Prostate gland (tissue), 2 donors: ENCODE measurements at regions not wholly inside any gene's neighbourhood (a gene's known extent, or its start where the extent isn't known, plus 50 kb on each side); places are given as distances from the start of the nearest gene placed in this dataset.

ENCODE experiments used
- DNase-seq: peaks from one replicate; pipeline ENCODE4 v3.0.0-alpha.2; 2019; ENCODE audit warnings: low spot score
- H3K27ac ChIP-seq, 2 donors: fragments of 200-600 bp; sonication (generic); 2 replicates each; pipeline ENCODE4 v1.5.1; 2017 to 2019
- H3K27me3 ChIP-seq: fragments of 200-600 bp; sonication (generic); replicated peaks from 2 replicates; pipeline ENCODE4 v1.5.1; 2019; ENCODE audit not compliant: insufficient read depth
- H3K36me3 ChIP-seq, 2 donors: fragments of 200-600 bp; sonication (generic); 1 replicate in 1 of 2; 2 replicates in 1 of 2; pipeline versions ENCODE4 v1.5.1 to v1.8.1; 2017 to 2019
- H3K4me1 ChIP-seq: fragments of 200-600 bp; sonication (generic); replicated peaks from 2 replicates; pipeline ENCODE4 v1.5.1; 2019
- H3K4me3 ChIP-seq, 2 donors: fragments of 200-600 bp; sonication (generic); 2 replicates each; pipeline ENCODE4 v1.5.1; 2017 to 2019
- H3K9me3 ChIP-seq: fragments of 200-600 bp; sonication (generic); 2 replicates; pipeline ENCODE4 v1.5.1; 2017
- POLR2A ChIP-seq: fragments of 450-650 bp; IDR thresholded peaks from one replicate; pipeline ENCODE4 v1.6.1; 2016; ENCODE audit warnings: antibody characterized with exemption, mild to moderate bottlenecking
- POLR2AphosphoS5 ChIP-seq: sonication (generic); formaldehyde crosslinking; IDR thresholded peaks from one replicate; pipeline ENCODE4 v1.6.1; 2017; ENCODE audit warnings: antibody characterized with exemption
- WGBS: methylation state at CpG from one replicate; pipeline ENCODE4 v1.1.5; 2018; 5-methylcytosine and 5-hydroxymethylcytosine counted together
- intact Hi-C: fragments of 100-400 bp; cut with DNase I; formaldehyde crosslinking; loops from one replicate; pipeline ENCODE4 v1.14.2; 2022
- TF ChIP-seq, protein P1 (sequence below), 4 experiments: fragments of 200-600 bp in 2 of 4; fragments of 450-650 bp in 2 of 4; sonication (generic) in 2 of 4; IDR thresholded peaks; 1 replicate in 3 of 4; 2 replicates in 1 of 4; pipeline ENCODE4 v1.5.1; 2016 to 2019; ENCODE audit warnings: antibody characterized with exemption in 4 of 4, mild to moderate bottlenecking in 2 of 4, moderate library complexity in 2 of 4

DNA sequence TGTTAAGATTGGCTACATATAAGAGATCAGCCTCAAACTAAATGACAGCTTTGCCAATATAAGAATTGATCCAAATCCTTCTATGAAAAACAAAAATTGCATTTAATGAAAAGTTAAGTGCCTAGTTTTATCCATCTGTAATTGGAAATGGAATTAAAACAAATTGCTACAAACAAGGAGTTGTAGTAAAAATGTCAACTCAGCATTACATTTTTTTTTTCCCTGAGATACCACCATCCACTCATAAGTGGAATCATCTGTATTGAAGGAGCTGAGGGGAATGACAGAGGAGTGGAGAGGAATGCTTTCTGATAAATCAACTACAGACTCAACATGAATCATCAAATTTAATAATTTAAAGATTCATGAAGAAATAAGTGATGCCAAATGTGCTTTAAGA is 601.8 kb downstream of the TMEM182 start:
- no peaks in the 10 kb centered on the region for H3K36me3 ChIP-seq
- H3K4me1 ChIP-seq, result no peaks in the 10 kb centered on the region
- TF ChIP-seq, protein P1, sequence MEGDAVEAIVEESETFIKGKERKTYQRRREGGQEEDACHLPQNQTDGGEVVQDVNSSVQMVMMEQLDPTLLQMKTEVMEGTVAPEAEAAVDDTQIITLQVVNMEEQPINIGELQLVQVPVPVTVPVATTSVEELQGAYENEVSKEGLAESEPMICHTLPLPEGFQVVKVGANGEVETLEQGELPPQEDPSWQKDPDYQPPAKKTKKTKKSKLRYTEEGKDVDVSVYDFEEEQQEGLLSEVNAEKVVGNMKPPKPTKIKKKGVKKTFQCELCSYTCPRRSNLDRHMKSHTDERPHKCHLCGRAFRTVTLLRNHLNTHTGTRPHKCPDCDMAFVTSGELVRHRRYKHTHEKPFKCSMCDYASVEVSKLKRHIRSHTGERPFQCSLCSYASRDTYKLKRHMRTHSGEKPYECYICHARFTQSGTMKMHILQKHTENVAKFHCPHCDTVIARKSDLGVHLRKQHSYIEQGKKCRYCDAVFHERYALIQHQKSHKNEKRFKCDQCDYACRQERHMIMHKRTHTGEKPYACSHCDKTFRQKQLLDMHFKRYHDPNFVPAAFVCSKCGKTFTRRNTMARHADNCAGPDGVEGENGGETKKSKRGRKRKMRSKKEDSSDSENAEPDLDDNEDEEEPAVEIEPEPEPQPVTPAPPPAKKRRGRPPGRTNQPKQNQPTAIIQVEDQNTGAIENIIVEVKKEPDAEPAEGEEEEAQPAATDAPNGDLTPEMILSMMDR (IDR thresholded peaks at IDR 0.05), result no peak
- TF ChIP-seq POLR2AphosphoS5 (no peak), POLR2A (no peak)
- intact Hi-C loops, result no loop called here
- no peak overlapping the region for H3K4me3 ChIP-seq
- H3K27ac ChIP-seq, result no peak overlapping the region
- no peaks in the 10 kb centered on the region for H3K27me3 ChIP-seq
- H3K9me3 ChIP-seq, result no peaks in the 10 kb centered on the region
- no peak for DNase-seq

- no peak overlapping the region for H3K4me3 ChIP-seq
- no peak overlapping the region for H3K27ac ChIP-seq
- no peak for DNase-seq
- H3K4me1 ChIP-seq, result no peaks in the 10 kb centered on the region
- WGBS, result 70% methylated on average over 4 of the region's 4 CpGs
- no peaks in the 10 kb centered on the region for H3K36me3 ChIP-seq
- no peaks in the 10 kb centered on the region for H3K27me3 ChIP-seq
- intact Hi-C loops, result no loop called here
- TF ChIP-seq POLR2A (no peak), POLR2AphosphoS5 (no peak)
- TF ChIP-seq, protein P1 (IDR thresholded peaks at IDR 0.05), result no peak
- no peaks in the 10 kb centered on the region for H3K9me3 ChIP-seq
Measured at GRCh38 chr2:103364177-103364576, 602.3 kb downstream of the TMEM182 start.

- H3K27ac ChIP-seq, result no peak overlapping the region
- no peaks in the 10 kb centered on the region for H3K36me3 ChIP-seq
- H3K27me3 ChIP-seq, result no peaks in the 10 kb centered on the region
- intact Hi-C loops, result no loop called here
- no peaks in the 10 kb centered on the region for H3K4me1 ChIP-seq
- H3K9me3 ChIP-seq, result no peaks in the 10 kb centered on the region
- TF ChIP-seq, protein P1 (IDR thresholded peaks at IDR 0.05), result no peak
- no peak for DNase-seq
- WGBS, result 92% methylated on average over 4 of the region's 4 CpGs
- no peak overlapping the region for H3K4me3 ChIP-seq
Measured at GRCh38 chr2:103365071-103365470, 603.2 kb downstream of the TMEM182 start.

GRCh38 chr2:103367877-103368276 is 606.0 kb downstream of the TMEM182 start:
- Histone ChIP-seq H3K36me3 (no peaks in the 10 kb centered on the region), H3K27ac (no peak overlapping the region), H3K27me3 (no peaks in the 10 kb centered on the region), H3K4me3 (no peak overlapping the region), H3K4me1 (no peaks in the 10 kb centered on the region), H3K9me3 (no peaks in the 10 kb centered on the region)
- WGBS, result 81% methylated on average over 4 of the region's 4 CpGs
- no peak for TF ChIP-seq POLR2AphosphoS5
- TF ChIP-seq, protein P1 (IDR thresholded peaks at IDR 0.05), result no peak
- TF ChIP-seq POLR2A, result no peak
- intact Hi-C loops, result no loop called here
- DNase-seq, result no peak

DNA sequence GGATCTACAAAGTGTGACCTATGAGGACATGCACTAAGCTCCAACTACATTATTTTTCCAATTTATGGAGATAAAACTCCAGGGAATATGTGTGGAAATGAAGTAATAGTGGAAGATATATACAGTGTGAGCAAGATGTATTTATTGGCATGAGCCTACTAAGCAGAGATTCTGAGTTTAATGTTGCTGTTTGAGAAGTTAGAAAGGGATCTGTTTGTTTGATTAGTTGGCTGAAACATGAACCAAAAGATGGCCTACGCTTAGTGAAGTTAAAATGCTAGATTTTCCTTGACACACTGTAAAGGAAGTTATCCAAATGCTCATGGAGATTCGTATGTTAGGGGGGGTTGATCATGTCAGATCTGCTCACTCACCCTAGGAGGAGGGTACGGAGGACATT is 621.7 kb downstream of the TMEM182 start:
- H3K36me3 ChIP-seq, result no peaks in the 10 kb centered on the region
- no peaks in the 10 kb centered on the region for H3K9me3 ChIP-seq
- no peak for DNase-seq
- no peak overlapping the region for H3K4me3 ChIP-seq
- no peaks in the 10 kb centered on the region for H3K4me1 ChIP-seq
- TF ChIP-seq, protein P1 (IDR thresholded peaks at IDR 0.05), result no peak
- no peak for TF ChIP-seq POLR2A
- no peak for TF ChIP-seq POLR2AphosphoS5
- intact Hi-C loops, result no loop called here
- H3K27ac ChIP-seq, result no peak overlapping the region
- H3K27me3 ChIP-seq, result no peaks in the 10 kb centered on the region
- WGBS, result 45% methylated on average over 3 of the region's 3 CpGs
